GM21515 (cell line): ENCODE measurements at regions not wholly inside any gene's neighbourhood (a gene's known extent, or its start where the extent isn't known, plus 50 kb on each side); places are given as distances from the start of the nearest gene placed in this dataset.

ENCODE experiments used
- ATAC-seq: cut with Tn5 transposase; IDR thresholded peaks from one replicate; pipeline ENCODE4 v1.9.1; 2021; ENCODE audit not compliant: unreplicated experiment

- ATAC-seq: no peak
Observed at GRCh38 chr4:147347217-147347616, 133.7 kb upstream of the EDNRA start.

GRCh38 chr4:147349193-147349592 lies 131.7 kb upstream of the EDNRA start:
- no peak for ATAC-seq

DNA sequence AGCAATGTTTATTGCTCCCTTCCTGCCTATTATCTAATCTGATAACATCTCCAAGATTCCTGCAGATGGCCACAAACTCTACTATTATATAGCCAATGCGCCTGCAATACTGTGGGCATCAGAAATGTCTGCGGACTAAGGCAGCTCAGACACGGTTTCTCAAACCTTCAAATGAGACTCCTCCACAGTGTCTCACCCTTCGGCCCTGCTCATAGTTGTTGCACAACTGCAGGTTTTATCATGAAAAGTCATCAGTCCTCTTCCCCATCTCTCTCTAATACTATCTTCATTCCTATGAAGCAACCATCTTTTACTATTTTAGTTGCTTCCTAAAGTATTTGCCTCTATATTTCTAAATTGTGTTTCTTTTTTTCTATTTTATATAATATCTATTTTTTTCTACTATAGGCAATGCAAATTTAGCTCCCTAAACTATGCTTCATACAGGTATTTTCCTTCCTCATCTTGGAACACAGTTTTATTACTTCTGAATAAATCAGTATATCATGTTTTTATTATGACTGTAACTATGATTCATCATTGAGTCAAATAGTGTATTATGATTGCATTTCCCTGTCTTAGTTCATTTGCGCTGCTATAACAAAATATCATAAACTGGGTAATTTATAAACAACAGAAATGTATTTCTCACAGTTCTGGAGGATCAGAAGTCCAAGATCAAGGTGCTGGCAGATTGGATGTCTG lies 129.7 kb upstream of the EDNRA start:
- no peak for ATAC-seq

GRCh38 chr4:147354237-147354636 lies 126.7 kb upstream of the EDNRA start:
- ATAC-seq: no peak

DNA sequence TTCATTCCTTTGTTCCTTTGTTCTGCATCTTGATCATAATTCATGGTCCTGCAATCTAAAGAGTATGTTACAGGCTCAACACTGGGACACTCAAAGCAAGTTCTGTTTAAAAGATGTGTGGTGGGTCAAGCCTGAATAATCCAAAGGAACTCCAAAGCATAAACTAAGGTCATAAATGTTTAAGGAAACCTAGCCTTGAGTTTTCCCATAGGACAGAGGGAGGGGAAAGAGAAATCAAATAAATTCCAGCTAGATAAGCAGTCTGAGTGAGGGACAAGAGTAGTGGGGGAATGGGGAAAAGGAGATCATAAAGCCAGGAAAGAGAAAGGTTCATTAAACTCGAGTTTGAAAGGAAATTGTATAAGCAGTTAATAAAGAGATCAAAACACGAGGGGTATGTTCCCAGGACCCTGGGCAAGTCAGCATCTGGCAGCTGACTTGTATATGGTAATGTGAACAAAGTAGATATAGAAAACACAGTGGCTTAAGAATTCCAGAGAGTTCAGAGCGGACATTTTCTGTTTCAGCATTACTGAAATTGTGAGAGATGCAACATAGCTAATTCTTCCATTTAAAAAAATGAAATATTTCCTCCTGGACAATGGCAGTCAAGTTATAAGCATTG lies 125.8 kb upstream of the EDNRA start:
- ATAC-seq: no peak

DNA sequence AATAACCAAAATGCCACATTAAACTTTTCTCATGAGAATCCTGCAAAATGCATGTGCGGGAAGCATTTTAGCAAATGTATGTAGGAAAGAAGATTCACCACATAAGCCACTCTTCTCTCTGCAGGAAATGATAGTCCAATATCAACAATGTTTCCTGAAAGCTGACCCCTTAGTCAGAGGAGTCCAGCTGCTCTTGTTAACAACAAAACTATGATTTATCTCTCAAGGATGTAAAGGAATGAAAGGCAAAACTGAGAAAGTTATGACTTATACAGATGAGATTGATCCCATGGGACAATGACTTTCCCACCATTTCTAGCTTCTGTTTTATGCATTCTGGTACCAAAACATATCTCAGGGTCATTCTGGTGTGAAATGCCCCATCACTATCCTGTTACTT lies 125.0 kb upstream of the EDNRA start:
- no peak for ATAC-seq

GRCh38 chr4:147360301-147360700 lies 120.6 kb upstream of the EDNRA start:
- ATAC-seq: no peak

GRCh38 chr4:147361726-147362125 lies 119.2 kb upstream of the EDNRA start:
- ATAC-seq: no peak

GRCh38 chr4:147362938-147363337 lies 118.0 kb upstream of the EDNRA start:
- no peak for ATAC-seq

DNA sequence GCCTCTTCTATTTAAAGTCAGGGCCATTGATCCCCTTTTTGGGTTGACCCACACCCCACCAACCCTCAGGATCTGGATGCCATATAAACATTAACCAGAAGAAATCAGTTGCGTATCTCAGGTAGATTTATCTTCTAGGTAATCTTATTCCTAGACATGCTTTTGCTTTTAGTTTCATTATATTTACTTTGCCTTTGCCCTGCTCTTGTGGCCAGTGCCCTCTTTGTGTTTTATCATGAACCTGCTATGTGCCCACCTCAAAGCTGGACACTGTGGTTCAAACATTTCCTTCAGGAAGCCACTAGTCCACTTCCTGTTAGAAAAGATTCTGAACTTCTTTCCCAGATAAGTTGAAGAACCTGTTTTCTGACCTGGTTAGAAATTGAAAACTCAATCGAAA lies 117.4 kb upstream of the EDNRA start:
- no peak for ATAC-seq

GRCh38 chr4:147365396-147365795 lies 115.5 kb upstream of the EDNRA start:
- no peak for ATAC-seq

DNA sequence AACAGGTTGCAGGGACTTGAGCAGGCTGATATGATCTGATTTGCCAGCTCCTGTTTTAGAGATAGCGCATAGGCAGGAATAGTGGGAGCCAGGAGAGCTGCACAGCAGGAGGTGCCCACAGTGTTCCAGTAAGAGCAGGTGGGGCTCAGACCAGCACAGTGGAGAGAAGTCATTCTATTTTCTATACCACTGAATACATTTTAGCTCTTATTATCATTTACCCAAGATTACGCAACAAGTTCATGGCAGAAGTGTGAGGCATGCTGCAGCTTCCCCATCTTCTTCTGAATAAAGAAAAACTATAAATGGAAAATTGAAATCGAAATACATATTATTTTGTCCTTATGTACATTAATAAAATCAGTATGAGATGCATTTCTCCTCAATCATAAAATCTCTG lies 114.7 kb upstream of the EDNRA start:
- ATAC-seq: no peak

DNA sequence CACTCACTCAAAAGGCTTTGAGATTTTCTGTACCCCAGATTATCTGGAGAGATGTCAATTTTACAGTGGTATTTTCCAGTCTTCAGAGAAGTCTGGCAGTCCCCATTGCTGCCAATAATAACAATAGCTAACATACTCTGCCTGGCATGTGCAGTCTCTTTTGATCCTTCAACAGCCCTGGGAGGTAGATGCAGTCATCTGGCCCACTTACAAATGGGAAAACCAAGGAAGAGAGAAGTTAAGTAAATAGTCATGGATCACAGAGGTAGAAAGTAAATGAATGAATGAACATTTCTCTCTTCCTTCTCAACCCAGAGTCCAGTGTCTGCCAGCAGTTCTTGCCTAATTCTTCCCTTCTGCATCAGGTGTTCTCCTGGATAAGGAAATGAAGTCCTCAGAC lies 113.0 kb upstream of the EDNRA start:
- ATAC-seq: no peak

DNA sequence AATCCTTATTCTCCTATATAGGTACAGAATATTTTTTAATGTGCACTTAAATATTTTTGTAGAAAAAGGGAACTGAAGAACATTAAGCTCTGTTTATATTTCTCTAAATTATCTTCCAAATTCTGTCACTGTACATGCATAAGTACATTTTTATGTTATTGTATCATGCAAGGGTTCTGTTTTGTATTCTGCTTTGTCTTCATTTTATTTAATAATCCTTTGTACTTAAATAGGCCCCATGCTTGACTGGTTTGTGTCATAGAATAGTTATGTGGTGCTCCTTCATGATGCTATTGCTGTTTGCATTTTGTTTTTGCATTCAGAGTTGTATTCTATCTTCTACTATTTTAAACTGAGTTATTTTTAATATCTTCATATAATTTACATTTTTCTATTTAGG lies 111.9 kb upstream of the EDNRA start:
- ATAC-seq: no peak

- no peak for ATAC-seq
Observed at GRCh38 chr4:147370473-147370872, 110.4 kb upstream of the EDNRA start.

- ATAC-seq: no peak
Observed at GRCh38 chr4:147370881-147371280, 110.0 kb upstream of the EDNRA start.

- no peak for ATAC-seq
Observed at GRCh38 chr4:147371661-147372060, 109.2 kb upstream of the EDNRA start.

DNA sequence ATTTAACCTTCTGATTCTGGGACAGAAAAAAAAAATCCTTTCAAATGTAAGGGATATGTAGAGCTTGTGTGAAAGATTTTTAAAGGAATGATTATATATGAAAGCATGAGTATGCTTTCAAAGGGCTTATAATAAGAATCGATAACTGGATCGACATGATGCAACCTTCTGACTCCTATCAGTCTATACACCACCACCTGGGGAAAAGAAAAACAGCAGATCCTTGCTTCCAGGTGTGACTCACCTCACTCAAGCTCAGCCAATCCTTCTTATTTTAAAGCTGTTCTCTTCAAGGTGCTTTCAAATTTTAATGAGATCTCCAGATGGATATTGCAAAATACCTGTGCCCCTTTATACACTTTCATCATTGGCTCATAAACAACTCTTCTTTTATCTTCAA lies 102.1 kb upstream of the EDNRA start:
- ATAC-seq: no peak

GRCh38 chr4:147381749-147382148 lies 99.1 kb upstream of the EDNRA start:
- ATAC-seq: no peak

GRCh38 chr4:147388018-147388417 lies 92.9 kb upstream of the EDNRA start:
- ATAC-seq: no peak

DNA sequence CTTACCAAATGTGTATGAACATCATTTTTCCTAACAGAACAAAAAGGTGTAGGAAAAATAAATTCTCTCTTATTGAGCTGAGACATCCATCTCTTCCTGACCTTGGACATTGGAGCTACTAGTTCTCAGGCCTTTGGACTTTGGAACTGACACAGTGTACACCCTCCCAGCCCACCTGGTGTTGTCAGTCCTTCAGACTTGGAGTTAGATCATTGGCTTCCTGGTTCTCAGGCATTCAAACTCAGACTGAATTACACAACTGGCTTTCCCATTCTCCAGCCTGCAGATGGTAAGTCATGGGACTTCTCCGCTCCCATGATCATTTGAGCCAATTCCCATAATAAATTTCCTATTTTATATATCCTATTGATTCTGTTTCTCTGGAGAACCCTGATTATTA lies 84.8 kb upstream of the EDNRA start:
- no peak for ATAC-seq

GRCh38 chr4:147398556-147398955 lies 82.3 kb upstream of the EDNRA start:
- no peak for ATAC-seq

DNA sequence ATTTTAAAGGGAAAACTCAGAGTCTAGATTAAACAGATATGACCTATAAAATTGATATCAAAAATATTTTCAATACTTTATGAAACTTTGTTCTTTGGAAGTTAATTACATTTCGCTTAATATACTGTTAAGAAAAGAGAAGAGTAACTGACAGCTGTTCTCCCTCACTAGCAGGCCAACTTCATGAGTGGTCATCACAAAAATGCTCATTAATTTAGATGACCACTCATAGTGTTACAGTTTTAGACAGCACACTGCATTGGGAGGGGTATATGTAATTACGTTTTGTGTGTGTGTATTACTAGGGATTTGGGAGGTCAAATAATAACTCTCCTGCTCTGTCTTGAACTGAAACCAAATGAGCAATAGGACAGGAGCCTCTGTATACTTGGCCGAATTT lies 80.2 kb upstream of the EDNRA start:
- no peak for ATAC-seq
